ENCODE measurements at regions not wholly inside any gene's neighbourhood (a gene's known extent, or its start where the extent isn't known, plus 50 kb on each side); places are given as distances from the start of the nearest gene placed in this dataset.

GRCh38 chr3:66671291-66671690 is 170.5 kb upstream of the LRIG1 start:
- peaks cover 7% of the 10 kb centered on the region for H3K4me1 ChIP-seq
- no peaks in the 10 kb centered on the region for H3K27me3 ChIP-seq
- H3K4me2 ChIP-seq, result no peak overlapping the region
- no peak overlapping the region for H3K4me3 ChIP-seq
- Mint-ChIP-seq H3K36me3 (no peaks in the 10 kb centered on the region), H3K9me3 (no peaks in the 10 kb centered on the region), H3K27ac (no peak overlapping the region), H3K4me3 (no peak overlapping the region), H3K27me3 (ENCODE audit: insufficient read depth, low read depth) (no peaks in the 10 kb centered on the region), H3K4me1 (peaks cover 2% of the 10 kb centered on the region)
- H3K36me3 ChIP-seq, result no peaks in the 10 kb centered on the region
- no peak for DNase-seq (ENCODE audit: low spot score)
- no peaks in the 10 kb centered on the region for H4K20me1 ChIP-seq (ENCODE audit: low read depth)
- no peak overlapping the region for H2AFZ ChIP-seq (replicated peaks)
- no peaks in the 10 kb centered on the region for H3K9me3 ChIP-seq (ENCODE audit: low read depth)
- no peaks in the 10 kb centered on the region for H3F3A ChIP-seq (ENCODE audit: low read depth)
- no peak overlapping the region for H3K9ac ChIP-seq
- no peak overlapping the region for H3K27ac ChIP-seq
- no peaks in the 10 kb centered on the region for H3K79me2 ChIP-seq (ENCODE audit: low read depth)
- TF ChIP-seq EZH2 (IDR thresholded peaks at IDR 0.05) (no peak), EZH2phosphoT487 (IDR thresholded peaks at IDR 0.05) (no peak)
- TF ChIP-seq, protein P1, sequence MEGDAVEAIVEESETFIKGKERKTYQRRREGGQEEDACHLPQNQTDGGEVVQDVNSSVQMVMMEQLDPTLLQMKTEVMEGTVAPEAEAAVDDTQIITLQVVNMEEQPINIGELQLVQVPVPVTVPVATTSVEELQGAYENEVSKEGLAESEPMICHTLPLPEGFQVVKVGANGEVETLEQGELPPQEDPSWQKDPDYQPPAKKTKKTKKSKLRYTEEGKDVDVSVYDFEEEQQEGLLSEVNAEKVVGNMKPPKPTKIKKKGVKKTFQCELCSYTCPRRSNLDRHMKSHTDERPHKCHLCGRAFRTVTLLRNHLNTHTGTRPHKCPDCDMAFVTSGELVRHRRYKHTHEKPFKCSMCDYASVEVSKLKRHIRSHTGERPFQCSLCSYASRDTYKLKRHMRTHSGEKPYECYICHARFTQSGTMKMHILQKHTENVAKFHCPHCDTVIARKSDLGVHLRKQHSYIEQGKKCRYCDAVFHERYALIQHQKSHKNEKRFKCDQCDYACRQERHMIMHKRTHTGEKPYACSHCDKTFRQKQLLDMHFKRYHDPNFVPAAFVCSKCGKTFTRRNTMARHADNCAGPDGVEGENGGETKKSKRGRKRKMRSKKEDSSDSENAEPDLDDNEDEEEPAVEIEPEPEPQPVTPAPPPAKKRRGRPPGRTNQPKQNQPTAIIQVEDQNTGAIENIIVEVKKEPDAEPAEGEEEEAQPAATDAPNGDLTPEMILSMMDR (IDR thresholded peaks at IDR 0.05), result no peak

- H3K79me2 ChIP-seq (ENCODE audit: low read depth), result no peaks in the 10 kb centered on the region
- no peak overlapping the region for H3K9ac ChIP-seq
- no peaks in the 10 kb centered on the region for H3K27me3 ChIP-seq
- no peaks in the 10 kb centered on the region for H3K36me3 ChIP-seq
- Mint-ChIP-seq H3K9me3 (peaks cover 2% of the 10 kb centered on the region), H3K4me3 (no peak overlapping the region), H3K4me1 (peaks cover 2% of the 10 kb centered on the region), H3K27me3 (ENCODE audit: insufficient read depth, low read depth) (no peaks in the 10 kb centered on the region), H3K36me3 (no peaks in the 10 kb centered on the region), H3K27ac (no peak overlapping the region)
- no peak overlapping the region for H2AFZ ChIP-seq (replicated peaks)
- H3K9me3 ChIP-seq (ENCODE audit: low read depth), result no peaks in the 10 kb centered on the region
- H3K4me1 ChIP-seq, result no peaks in the 10 kb centered on the region
- TF ChIP-seq EZH2phosphoT487 (IDR thresholded peaks at IDR 0.05) (no peak), EZH2 (IDR thresholded peaks at IDR 0.05) (no peak)
- TF ChIP-seq, protein P1 (IDR thresholded peaks at IDR 0.05), result no peak
- H3K27ac ChIP-seq, result no peak overlapping the region
- no peak for DNase-seq (ENCODE audit: low spot score)
- no peaks in the 10 kb centered on the region for H3F3A ChIP-seq (ENCODE audit: low read depth)
- H4K20me1 ChIP-seq (ENCODE audit: low read depth), result no peaks in the 10 kb centered on the region
- H3K4me2 ChIP-seq, result no peak overlapping the region
- no peak overlapping the region for H3K4me3 ChIP-seq
These were observed 172.0 kb upstream of the LRIG1 start for GRCh38 chr3:66672830-66673229.

GRCh38 chr3:66673293-66673692 is 172.5 kb upstream of the LRIG1 start:
- peaks cover 2% of the 10 kb centered on the region for H3K4me1 Mint-ChIP-seq
- H3K27me3 Mint-ChIP-seq (ENCODE audit: insufficient read depth, low read depth), result no peaks in the 10 kb centered on the region
- H3K4me3 Mint-ChIP-seq, result no peak overlapping the region
- no peak overlapping the region for H3K4me2 ChIP-seq
- no peak overlapping the region for H3K27ac ChIP-seq
- no peaks in the 10 kb centered on the region for H3K9me3 ChIP-seq (ENCODE audit: low read depth)
- no peak overlapping the region for H3K27ac Mint-ChIP-seq
- H3F3A ChIP-seq (ENCODE audit: low read depth), result no peaks in the 10 kb centered on the region
- no peak overlapping the region for H3K4me3 ChIP-seq
- peaks cover 2% of the 10 kb centered on the region for H3K9me3 Mint-ChIP-seq
- TF ChIP-seq, protein P1 (IDR thresholded peaks at IDR 0.05), result no peak
- no peak overlapping the region for H2AFZ ChIP-seq (replicated peaks)
- DNase-seq (ENCODE audit: low spot score), result no peak
- H3K27me3 ChIP-seq, result no peaks in the 10 kb centered on the region
- H3K36me3 Mint-ChIP-seq, result no peaks in the 10 kb centered on the region
- H3K9ac ChIP-seq, result no peak overlapping the region
- H3K79me2 ChIP-seq (ENCODE audit: low read depth), result no peaks in the 10 kb centered on the region
- no peaks in the 10 kb centered on the region for H3K4me1 ChIP-seq
- H3K36me3 ChIP-seq, result no peaks in the 10 kb centered on the region
- H4K20me1 ChIP-seq (ENCODE audit: low read depth), result no peaks in the 10 kb centered on the region

- Histone ChIP-seq H3K4me1 (no peaks in the 10 kb centered on the region), H3K27me3 (no peaks in the 10 kb centered on the region), H3K9me3 (ENCODE audit: low read depth) (no peaks in the 10 kb centered on the region), H3K27ac (no peak overlapping the region), H3K9ac (no peak overlapping the region), H2AFZ (replicated peaks) (no peak overlapping the region), H3K4me3 (no peak overlapping the region), H4K20me1 (ENCODE audit: low read depth) (no peaks in the 10 kb centered on the region), H3K79me2 (ENCODE audit: low read depth) (no peaks in the 10 kb centered on the region), H3K4me2 (no peak overlapping the region), H3F3A (ENCODE audit: low read depth) (no peaks in the 10 kb centered on the region), H3K36me3 (no peaks in the 10 kb centered on the region)
- no peak overlapping the region for H3K4me3 Mint-ChIP-seq
- H3K4me1 Mint-ChIP-seq, result peaks cover 2% of the 10 kb centered on the region
- H3K36me3 Mint-ChIP-seq, result no peaks in the 10 kb centered on the region
- no peaks in the 10 kb centered on the region for H3K27me3 Mint-ChIP-seq (ENCODE audit: insufficient read depth, low read depth)
- TF ChIP-seq, protein P1 (IDR thresholded peaks at IDR 0.05), result no peak
- TF ChIP-seq EZH2 (IDR thresholded peaks at IDR 0.05) (no peak), EZH2phosphoT487 (IDR thresholded peaks at IDR 0.05) (no peak)
- DNase-seq (ENCODE audit: low spot score), result no peak
- peaks cover 4% of the 10 kb centered on the region for H3K9me3 Mint-ChIP-seq
- H3K27ac Mint-ChIP-seq, result no peak overlapping the region
These were observed 174.5 kb upstream of the LRIG1 start for GRCh38 chr3:66675366-66675765.

All from neural progenitor cell (in vitro differentiated cells).